ENCODE measurements at regions not wholly inside any gene's neighbourhood (a gene's known extent, or its start where the extent isn't known, plus 50 kb on each side); places are given as distances from the start of the nearest gene placed in this dataset.

DNA sequence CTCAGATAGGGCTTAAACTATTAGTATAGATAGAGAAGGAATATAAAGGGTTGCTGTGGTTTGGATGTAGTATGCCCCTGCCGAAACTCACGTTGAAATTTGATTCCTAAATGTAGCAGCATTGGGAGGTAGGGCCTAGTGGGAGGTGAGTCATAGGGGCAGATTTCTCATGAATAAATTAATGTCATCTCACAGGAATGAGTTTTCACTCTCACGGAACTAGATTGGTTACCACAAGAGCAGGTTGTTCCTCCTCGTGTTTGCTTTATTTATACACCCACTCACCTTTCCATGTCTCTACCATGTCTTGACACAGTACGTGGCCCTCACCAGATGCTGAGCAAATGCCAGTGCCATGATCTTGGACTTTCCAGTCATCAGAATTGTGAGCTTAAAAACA lies 218.2 kb downstream of the RBM43 start:
- Histone ChIP-seq H3K79me2 (no peaks in the 10 kb centered on the region), H3K9me3 (ENCODE audit: low read depth) (no peaks in the 10 kb centered on the region), H3K4me1 (ENCODE audit: insufficient read depth) (no peaks in the 10 kb centered on the region), H4K20me1 (ENCODE audit: insufficient read depth, poor library complexity, severe bottlenecking) (no peaks in the 10 kb centered on the region), H3K36me3 (replicated peaks; ENCODE audit: insufficient read depth, low read depth) (no peaks in the 10 kb centered on the region), H3K27me3 (no peaks in the 10 kb centered on the region), H2AFZ (no peak overlapping the region), H3K9me2 (replicated peaks; ENCODE audit: insufficient read depth) (no peaks in the 10 kb centered on the region), H3K27ac (no peak overlapping the region), H3K4me2 (no peak overlapping the region), H3K4me3 (no peak overlapping the region)
- DNase-seq (ENCODE audit: low spot score), result no peak
- TF ChIP-seq EZH2 (IDR thresholded peaks at IDR 0.05; ENCODE audit: borderline replicate concordance) (no peak), CTCF (IDR thresholded peaks at IDR 0.05; ENCODE audit: poor library complexity) (no peak), EZH2phosphoT487 (IDR thresholded peaks at IDR 0.05; ENCODE audit: low read depth, severe bottlenecking, unreplicated experiment) (no peak)
- WGBS (ENCODE audit: low lambda C conversion rate, missing lambda C conversion rate), result 76% methylated on average over 5 of the region's 5 CpGs

DNA sequence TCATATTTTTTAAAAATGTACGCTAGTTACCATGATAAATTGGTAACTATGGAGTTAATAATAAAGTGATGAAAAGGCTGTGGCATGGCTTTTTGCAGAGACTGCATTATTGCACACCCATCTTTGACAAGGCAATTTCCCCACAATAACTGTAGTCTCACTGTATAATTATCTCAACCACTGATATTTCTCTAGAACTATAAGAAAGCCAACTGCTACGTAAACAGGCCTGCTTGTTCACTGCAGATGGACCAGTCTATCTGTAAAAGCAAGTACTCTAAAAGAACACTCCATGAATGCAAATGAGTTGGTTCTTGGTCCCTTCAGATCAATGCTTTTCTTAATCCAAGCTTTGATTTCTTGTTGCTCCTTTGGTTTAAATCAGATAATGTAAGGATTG lies 218.7 kb downstream of the RBM43 start:
- no peak overlapping the region for H2AFZ ChIP-seq
- H3K4me2 ChIP-seq, result no peak overlapping the region
- no peaks in the 10 kb centered on the region for H3K4me1 ChIP-seq (ENCODE audit: insufficient read depth)
- 92% methylated on average over 2 of the region's 2 CpGs for WGBS (ENCODE audit: low lambda C conversion rate, missing lambda C conversion rate)
- no peaks in the 10 kb centered on the region for H3K9me3 ChIP-seq (ENCODE audit: low read depth)
- H3K4me3 ChIP-seq, result no peak overlapping the region
- H3K36me3 ChIP-seq (replicated peaks; ENCODE audit: insufficient read depth, low read depth), result no peaks in the 10 kb centered on the region
- no peak for DNase-seq (ENCODE audit: low spot score)
- H3K79me2 ChIP-seq, result no peaks in the 10 kb centered on the region
- H4K20me1 ChIP-seq (ENCODE audit: insufficient read depth, poor library complexity, severe bottlenecking), result no peaks in the 10 kb centered on the region
- no peaks in the 10 kb centered on the region for H3K9me2 ChIP-seq (replicated peaks; ENCODE audit: insufficient read depth)
- no peaks in the 10 kb centered on the region for H3K27me3 ChIP-seq
- no peak for TF ChIP-seq EZH2 (IDR thresholded peaks at IDR 0.05; ENCODE audit: borderline replicate concordance)
- TF ChIP-seq CTCF (IDR thresholded peaks at IDR 0.05; ENCODE audit: poor library complexity), result no peak
- no peak for TF ChIP-seq EZH2phosphoT487 (IDR thresholded peaks at IDR 0.05; ENCODE audit: low read depth, severe bottlenecking, unreplicated experiment)
- no peak overlapping the region for H3K27ac ChIP-seq

- TF ChIP-seq EZH2phosphoT487 (IDR thresholded peaks at IDR 0.05; ENCODE audit: low read depth, severe bottlenecking, unreplicated experiment), result no peak
- TF ChIP-seq CTCF (IDR thresholded peaks at IDR 0.05; ENCODE audit: poor library complexity), result no peak
- TF ChIP-seq EZH2 (IDR thresholded peaks at IDR 0.05; ENCODE audit: borderline replicate concordance), result no peak
- no peak for DNase-seq (ENCODE audit: low spot score)
- H3K36me3 ChIP-seq (replicated peaks; ENCODE audit: insufficient read depth, low read depth), result no peaks in the 10 kb centered on the region
These were observed 221.6 kb downstream of the RBM43 start for GRCh38 chr2:151040039-151040438.

GRCh38 chr2:151038516-151038915 lies 223.1 kb downstream of the RBM43 start:
- no peaks in the 10 kb centered on the region for H3K9me2 ChIP-seq (replicated peaks; ENCODE audit: insufficient read depth)
- no peak overlapping the region for H3K4me3 ChIP-seq
- no peaks in the 10 kb centered on the region for H4K20me1 ChIP-seq (ENCODE audit: insufficient read depth, poor library complexity, severe bottlenecking)
- no peak overlapping the region for H3K27ac ChIP-seq
- H2AFZ ChIP-seq, result no peak overlapping the region
- no peaks in the 10 kb centered on the region for H3K36me3 ChIP-seq (replicated peaks; ENCODE audit: insufficient read depth, low read depth)
- H3K9me3 ChIP-seq (ENCODE audit: low read depth), result no peaks in the 10 kb centered on the region
- no peak for TF ChIP-seq EZH2 (IDR thresholded peaks at IDR 0.05; ENCODE audit: borderline replicate concordance)
- no peak for TF ChIP-seq EZH2phosphoT487 (IDR thresholded peaks at IDR 0.05; ENCODE audit: low read depth, severe bottlenecking, unreplicated experiment)
- TF ChIP-seq CTCF (IDR thresholded peaks at IDR 0.05; ENCODE audit: poor library complexity), result no peak
- H3K79me2 ChIP-seq, result no peaks in the 10 kb centered on the region
- DNase-seq (ENCODE audit: low spot score), result no peak
- 74% methylated on average over 6 of the region's 6 CpGs for WGBS (ENCODE audit: low lambda C conversion rate, missing lambda C conversion rate)
- no peaks in the 10 kb centered on the region for H3K4me1 ChIP-seq (ENCODE audit: insufficient read depth)
- H3K27me3 ChIP-seq, result no peaks in the 10 kb centered on the region
- H3K4me2 ChIP-seq, result no peak overlapping the region

More at GRCh38 chr2:151040039-151040438, 221.6 kb downstream of the RBM43 start:
- Histone ChIP-seq H3K9me2 (replicated peaks; ENCODE audit: insufficient read depth) (no peaks in the 10 kb centered on the region), H3K4me3 (no peak overlapping the region), H3K79me2 (no peaks in the 10 kb centered on the region), H3K27ac (no peak overlapping the region), H4K20me1 (ENCODE audit: insufficient read depth, poor library complexity, severe bottlenecking) (no peaks in the 10 kb centered on the region), H2AFZ (no peak overlapping the region), H3K4me2 (no peak overlapping the region), H3K27me3 (no peaks in the 10 kb centered on the region), H3K4me1 (ENCODE audit: insufficient read depth) (no peaks in the 10 kb centered on the region), H3K9me3 (ENCODE audit: low read depth) (no peaks in the 10 kb centered on the region)
- 92% methylated on average over 3 of the region's 3 CpGs for WGBS (ENCODE audit: low lambda C conversion rate, missing lambda C conversion rate)
